RWPE2 (cell line): ENCODE measurements at regions not wholly inside any gene's neighbourhood (a gene's known extent, or its start where the extent isn't known, plus 50 kb on each side); places are given as distances from the start of the nearest gene placed in this dataset.

Experiments used
- ATAC-seq: fragments of 200-7000 bp; cut with Tn5 transposase; 3 replicates; pipeline ENCODE4 v1.9.1; 2021; ENCODE audit warnings: low read depth
- DNase-seq: peaks from one replicate; pipeline ENCODE4 v3.0.0-alpha.2; 2020; ENCODE audit warnings: low spot score
- H3K27ac ChIP-seq: fragments of 450-650 bp; 2 replicates; pipeline ENCODE4 v1.5.1; 2017; ENCODE audit warnings: mild to moderate bottlenecking; ENCODE audit not compliant: poor library complexity, severe bottlenecking
- H3K27me3 ChIP-seq: fragments of 250-450 bp; sonication (Bioruptor Pico); 2 replicates; pipeline ENCODE4 v1.5.1; 2021; ENCODE audit warnings: mild to moderate bottlenecking, moderate library complexity; ENCODE audit not compliant: insufficient read depth, poor library complexity, severe bottlenecking
- H3K36me3 ChIP-seq: fragments of 250-450 bp; sonication (Bioruptor Pico); 2 replicates; pipeline ENCODE4 v1.5.1; 2020; ENCODE audit warnings: low read depth, mild to moderate bottlenecking, moderate library complexity
- H3K4me1 ChIP-seq: fragments of 250-450 bp; sonication (Bioruptor Pico); 2 replicates; pipeline ENCODE4 v1.5.1; 2021; ENCODE audit warnings: mild to moderate bottlenecking, moderate library complexity; ENCODE audit not compliant: insufficient read depth, poor library complexity, severe bottlenecking
- H3K4me3 ChIP-seq: fragments of 250-450 bp; sonication (Bioruptor Pico); 2 replicates; pipeline ENCODE4 v1.5.1; 2021; ENCODE audit warnings: mild to moderate bottlenecking, moderate library complexity; ENCODE audit not compliant: severe bottlenecking
- H3K9me3 ChIP-seq: fragments of 250-450 bp; sonication (Bioruptor Pico); 2 replicates; pipeline ENCODE4 v1.5.1; 2021; ENCODE audit warnings: mild to moderate bottlenecking, moderate library complexity; ENCODE audit not compliant: severe bottlenecking
- TF ChIP-seq, protein P1 (sequence below): fragments of 450-650 bp; IDR thresholded peaks from one replicate; pipeline ENCODE4 v1.5.1; 2017; ENCODE audit warnings: mild to moderate bottlenecking, moderate library complexity; ENCODE audit not compliant: poor library complexity, severe bottlenecking

DNA sequence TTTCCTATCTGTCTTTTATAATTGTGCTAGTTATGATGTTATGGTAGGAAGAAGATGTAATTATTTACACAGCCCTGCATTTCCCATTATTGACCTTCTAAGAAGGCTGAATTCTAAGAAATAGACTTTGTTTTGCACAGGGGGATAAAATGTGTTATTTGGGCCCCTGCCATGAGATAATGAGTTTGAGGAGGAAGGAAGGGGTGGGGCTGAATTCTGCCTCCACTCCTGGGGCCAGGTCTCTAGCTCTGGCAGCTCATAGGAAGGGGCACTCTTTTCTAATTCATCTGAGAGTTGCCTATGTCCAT is 69.2 kb upstream of the GOLGA8B start:
- ATAC-seq = no peak
- Histone ChIP-seq H3K9me3 (no peaks in the 10 kb centered on the region), H3K27me3 (no peaks in the 10 kb centered on the region), H3K4me1 (no peaks in the 10 kb centered on the region), H3K36me3 (no peaks in the 10 kb centered on the region), H3K27ac (no peak overlapping the region), H3K4me3 (no peak overlapping the region)
- DNase-seq = no peak
- TF ChIP-seq, protein P1, sequence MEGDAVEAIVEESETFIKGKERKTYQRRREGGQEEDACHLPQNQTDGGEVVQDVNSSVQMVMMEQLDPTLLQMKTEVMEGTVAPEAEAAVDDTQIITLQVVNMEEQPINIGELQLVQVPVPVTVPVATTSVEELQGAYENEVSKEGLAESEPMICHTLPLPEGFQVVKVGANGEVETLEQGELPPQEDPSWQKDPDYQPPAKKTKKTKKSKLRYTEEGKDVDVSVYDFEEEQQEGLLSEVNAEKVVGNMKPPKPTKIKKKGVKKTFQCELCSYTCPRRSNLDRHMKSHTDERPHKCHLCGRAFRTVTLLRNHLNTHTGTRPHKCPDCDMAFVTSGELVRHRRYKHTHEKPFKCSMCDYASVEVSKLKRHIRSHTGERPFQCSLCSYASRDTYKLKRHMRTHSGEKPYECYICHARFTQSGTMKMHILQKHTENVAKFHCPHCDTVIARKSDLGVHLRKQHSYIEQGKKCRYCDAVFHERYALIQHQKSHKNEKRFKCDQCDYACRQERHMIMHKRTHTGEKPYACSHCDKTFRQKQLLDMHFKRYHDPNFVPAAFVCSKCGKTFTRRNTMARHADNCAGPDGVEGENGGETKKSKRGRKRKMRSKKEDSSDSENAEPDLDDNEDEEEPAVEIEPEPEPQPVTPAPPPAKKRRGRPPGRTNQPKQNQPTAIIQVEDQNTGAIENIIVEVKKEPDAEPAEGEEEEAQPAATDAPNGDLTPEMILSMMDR = no peak

DNA sequence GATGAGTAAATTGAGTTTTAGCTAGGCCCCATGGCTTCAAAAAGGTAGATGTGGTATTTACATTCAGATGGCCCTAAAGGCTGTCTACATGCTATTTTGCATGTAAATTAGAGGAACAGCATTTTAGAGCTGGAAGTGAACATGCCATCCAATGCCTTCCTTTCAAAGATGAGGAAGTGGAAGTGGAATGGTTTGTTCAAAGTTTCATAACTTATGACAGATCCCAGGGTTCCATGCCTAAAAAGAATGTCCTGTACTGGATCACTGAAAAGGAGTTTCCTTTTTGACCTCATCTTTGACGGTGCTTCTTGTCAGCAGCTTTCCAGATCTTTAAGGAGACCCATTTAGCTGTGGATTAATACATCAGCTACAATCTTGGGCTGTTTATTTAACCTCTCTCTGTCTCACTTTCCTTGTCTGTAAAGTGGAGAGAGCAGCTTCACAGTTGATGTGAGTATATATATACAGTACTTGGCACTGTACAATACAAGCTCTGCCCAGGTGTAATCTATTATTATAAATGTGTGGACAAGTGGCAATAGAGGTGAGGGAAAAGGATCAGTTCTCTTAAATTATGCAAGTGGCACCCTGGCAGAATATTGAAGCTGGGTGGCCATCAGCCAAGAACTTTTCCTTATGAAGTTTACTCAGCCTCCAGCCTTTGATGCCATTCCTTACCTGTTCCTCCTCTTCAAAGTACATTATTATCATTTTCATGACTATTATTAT is 68.7 kb upstream of the GOLGA8B start:
- DNase-seq (no peak), ATAC-seq (no peak)
- H3K36me3 ChIP-seq = no peaks in the 10 kb centered on the region
- H3K27me3 ChIP-seq = no peaks in the 10 kb centered on the region
- H3K4me3 ChIP-seq = no peak overlapping the region
- no peaks in the 10 kb centered on the region for H3K9me3 ChIP-seq
- no peak overlapping the region for H3K27ac ChIP-seq
- TF ChIP-seq, protein P1 = no peak
- H3K4me1 ChIP-seq = no peaks in the 10 kb centered on the region

DNA sequence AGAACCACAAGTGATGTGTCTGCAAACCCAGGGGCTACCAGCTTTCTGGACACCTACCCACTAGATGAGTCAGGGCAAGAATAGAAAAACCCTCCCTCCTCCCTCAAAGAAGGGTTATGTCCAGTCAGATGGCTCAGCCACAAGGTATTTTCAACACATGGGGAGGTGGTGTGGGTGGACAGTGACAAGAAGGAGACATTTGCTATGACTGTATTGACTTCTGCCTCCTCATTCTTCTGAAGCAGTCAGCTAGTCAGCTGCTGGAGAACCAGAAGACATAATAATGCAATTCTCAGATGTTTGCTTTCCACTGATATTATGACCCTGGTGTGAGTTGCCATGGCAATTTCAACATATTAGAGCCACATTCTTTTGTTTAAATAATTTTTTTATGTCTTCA is 66.7 kb upstream of the GOLGA8B start:
- no peak for DNase-seq
- Histone ChIP-seq H3K36me3 (no peaks in the 10 kb centered on the region), H3K9me3 (peaks cover 3% of the 10 kb centered on the region), H3K4me1 (no peaks in the 10 kb centered on the region), H3K27me3 (no peaks in the 10 kb centered on the region), H3K4me3 (no peak overlapping the region), H3K27ac (no peak overlapping the region)
- ATAC-seq = peak; percentile 31; the same call in 2 of the 3 replicates
- TF ChIP-seq, protein P1 = no peak

DNA sequence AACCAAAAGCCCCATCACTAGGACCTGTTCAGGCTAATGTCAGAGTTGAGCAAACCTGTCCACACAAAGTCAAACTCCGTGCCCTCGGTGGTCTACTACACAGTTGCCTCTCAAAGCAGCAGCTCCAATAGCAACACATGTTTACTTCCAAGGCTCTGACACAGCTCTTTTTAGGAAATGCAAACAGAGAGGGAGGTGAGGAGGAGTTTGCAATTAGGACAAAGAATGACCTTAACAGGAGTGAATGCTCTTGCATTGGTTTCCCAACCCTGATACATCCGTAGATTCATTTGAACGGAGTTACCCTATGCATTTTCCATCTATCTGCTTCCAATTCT is 64.8 kb upstream of the GOLGA8B start:
- Histone ChIP-seq H3K4me1 (peaks cover 4% of the 10 kb centered on the region), H3K27ac (no peak overlapping the region), H3K27me3 (no peaks in the 10 kb centered on the region), H3K4me3 (no peak overlapping the region), H3K9me3 (peaks cover 3% of the 10 kb centered on the region), H3K36me3 (no peaks in the 10 kb centered on the region)
- ATAC-seq (no peak), DNase-seq (no peak)
- TF ChIP-seq, protein P1 = no peak

DNA sequence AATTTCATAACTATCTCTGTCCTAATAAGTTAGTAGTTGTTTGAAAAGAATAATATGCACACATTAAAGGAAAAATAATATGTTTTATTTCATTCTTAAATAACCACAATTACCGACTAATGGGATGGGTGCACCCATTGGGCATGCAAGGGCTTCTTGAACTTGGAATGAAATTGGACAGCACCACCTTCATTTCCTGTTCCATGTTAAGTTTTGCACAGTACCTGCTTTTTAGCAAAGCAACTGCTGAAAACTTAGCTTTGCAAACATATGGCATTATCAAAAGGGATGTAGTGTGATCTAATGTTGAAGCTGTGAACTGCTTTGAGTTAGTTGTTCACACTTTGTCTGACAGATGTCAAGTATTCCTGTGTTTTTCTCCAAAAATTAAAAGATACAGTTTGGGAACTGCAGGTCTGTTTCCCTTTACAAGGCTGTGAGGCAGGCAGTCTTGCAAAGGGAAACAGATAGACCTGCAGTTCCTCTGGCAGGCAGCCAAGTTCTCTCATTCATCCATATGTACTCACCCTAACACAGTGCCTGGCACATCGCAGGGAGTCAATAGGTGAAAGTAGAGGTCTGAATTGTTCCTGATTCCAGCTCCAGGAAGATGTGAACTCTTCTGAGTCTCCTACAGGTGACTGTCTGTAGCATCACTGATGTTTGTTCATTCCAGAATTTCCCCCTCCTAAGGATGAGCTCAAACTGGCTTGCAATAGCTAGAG is 64.3 kb upstream of the GOLGA8B start:
- no peak for ATAC-seq
- TF ChIP-seq, protein P1 = no peak
- Histone ChIP-seq H3K27me3 (no peaks in the 10 kb centered on the region), H3K9me3 (peaks cover 6% of the 10 kb centered on the region), H3K4me1 (peaks cover 4% of the 10 kb centered on the region), H3K36me3 (no peaks in the 10 kb centered on the region), H3K4me3 (no peak overlapping the region), H3K27ac (no peak overlapping the region)
- DNase-seq = no peak
